GM19395 (cell line): ENCODE measurements at regions not wholly inside any gene's neighbourhood (a gene's known extent, or its start where the extent isn't known, plus 50 kb on each side); places are given as distances from the start of the nearest gene placed in this dataset.

Experiments used
- ATAC-seq: cut with Tn5 transposase; IDR thresholded peaks from one replicate; pipeline ENCODE4 v1.9.1; 2021; ENCODE audit warnings: mild to moderate bottlenecking, moderate library complexity; ENCODE audit not compliant: unreplicated experiment

- no peak for ATAC-seq
Observed at GRCh38 chr6:44530910-44531234, 143.4 kb downstream of the CDC5L start.

- no peak for ATAC-seq
Observed at GRCh38 chr6:44531442-44532015, 144.0 kb downstream of the CDC5L start.

DNA sequence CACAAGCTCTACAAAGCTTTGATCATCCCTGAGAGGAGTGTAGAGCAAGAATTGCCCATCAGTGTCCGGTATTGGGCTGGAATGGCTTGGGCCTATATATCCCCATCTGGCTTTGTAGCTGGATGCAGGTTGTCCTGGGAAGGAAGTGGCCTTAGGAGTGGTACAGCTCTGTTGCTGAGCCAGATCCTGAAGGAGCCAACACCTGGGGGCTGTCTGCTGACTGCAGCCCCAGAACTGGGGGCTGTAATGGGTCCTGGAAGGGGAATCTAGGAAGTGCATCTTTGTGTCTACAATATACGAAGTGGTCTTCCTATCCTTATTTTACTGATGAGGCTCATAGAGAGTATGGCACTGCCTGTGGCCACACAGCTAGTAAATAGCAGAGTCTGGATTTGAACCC lies 145.9 kb downstream of the CDC5L start:
- ATAC-seq, result no peak

DNA sequence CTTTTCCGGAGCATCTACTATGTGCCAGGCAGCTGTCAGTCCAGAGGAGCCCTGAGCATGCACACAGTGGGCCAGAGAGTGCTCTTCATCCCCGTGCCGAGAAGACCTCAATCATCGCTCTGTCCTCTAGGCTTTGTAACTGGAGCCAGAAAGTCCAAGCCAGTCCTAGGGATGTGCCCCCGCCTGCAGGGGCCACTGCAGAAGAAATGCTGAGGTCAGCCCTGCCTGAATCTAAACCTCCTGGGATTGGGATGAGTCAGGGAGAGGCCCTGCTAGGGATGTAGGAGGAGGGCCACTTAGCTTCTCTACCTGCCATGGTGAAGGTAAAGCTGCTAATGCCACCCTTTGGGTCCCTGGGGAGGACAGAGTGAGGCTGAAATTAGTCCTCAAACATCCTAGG lies 146.8 kb downstream of the CDC5L start:
- no peak for ATAC-seq

DNA sequence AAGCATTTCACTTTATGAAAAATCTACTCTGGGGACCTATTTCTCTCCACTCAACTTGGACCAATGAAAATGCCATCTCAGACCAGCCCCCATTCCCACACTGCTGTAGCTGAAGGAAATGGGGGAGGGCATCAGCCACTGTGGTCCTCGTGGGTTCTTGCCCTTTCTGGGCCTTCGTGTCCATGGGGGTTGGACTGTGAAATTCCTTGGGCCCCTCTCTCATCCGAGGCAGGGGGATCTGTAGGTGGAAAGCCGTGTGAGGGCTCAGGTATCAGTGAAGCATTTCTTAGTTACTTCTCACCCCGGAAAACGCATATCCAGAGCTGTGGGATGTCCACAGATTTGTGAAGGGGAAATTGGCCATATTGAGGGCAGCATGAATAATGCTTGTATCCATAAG lies 147.9 kb downstream of the CDC5L start:
- ATAC-seq, result no peak

GRCh38 chr6:44535967-44536366 lies 148.5 kb downstream of the CDC5L start:
- ATAC-seq, result no peak

- ATAC-seq, result no peak
Observed at GRCh38 chr6:44537306-44538049, 150.0 kb downstream of the CDC5L start.

DNA sequence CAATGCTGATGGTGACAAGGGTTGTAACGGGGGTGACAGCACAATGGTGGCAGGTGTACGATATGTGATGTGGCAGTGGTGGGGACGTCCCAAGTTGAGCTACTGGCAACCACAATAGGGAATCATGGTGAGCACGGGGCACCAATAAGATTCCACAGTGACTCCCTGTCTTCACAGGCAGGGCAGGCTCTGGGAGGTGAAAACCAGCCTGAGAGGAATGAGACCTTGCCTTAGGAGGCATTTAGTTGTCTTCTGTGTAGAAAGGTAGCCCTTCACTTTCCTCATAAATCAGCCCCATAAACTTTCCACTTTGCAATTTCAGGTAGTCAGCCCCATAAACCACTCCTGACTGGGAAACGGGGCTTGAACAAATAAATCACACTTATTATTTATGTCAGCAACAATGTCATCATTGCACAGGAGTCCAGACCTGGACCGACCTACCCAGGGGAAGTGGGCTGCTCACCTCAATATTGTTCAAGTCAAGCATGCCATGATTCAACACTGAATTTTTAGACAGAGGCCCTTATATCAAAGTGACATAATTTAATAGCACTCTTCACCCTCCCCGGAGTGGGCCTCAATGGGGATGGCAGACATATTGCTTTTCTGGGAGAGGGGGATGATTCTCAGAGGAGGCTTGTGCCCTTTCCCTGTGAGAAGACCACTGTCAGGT lies 150.8 kb downstream of the CDC5L start:
- no peak for ATAC-seq

GRCh38 chr6:44538807-44539201 lies 151.3 kb downstream of the CDC5L start:
- no peak for ATAC-seq

DNA sequence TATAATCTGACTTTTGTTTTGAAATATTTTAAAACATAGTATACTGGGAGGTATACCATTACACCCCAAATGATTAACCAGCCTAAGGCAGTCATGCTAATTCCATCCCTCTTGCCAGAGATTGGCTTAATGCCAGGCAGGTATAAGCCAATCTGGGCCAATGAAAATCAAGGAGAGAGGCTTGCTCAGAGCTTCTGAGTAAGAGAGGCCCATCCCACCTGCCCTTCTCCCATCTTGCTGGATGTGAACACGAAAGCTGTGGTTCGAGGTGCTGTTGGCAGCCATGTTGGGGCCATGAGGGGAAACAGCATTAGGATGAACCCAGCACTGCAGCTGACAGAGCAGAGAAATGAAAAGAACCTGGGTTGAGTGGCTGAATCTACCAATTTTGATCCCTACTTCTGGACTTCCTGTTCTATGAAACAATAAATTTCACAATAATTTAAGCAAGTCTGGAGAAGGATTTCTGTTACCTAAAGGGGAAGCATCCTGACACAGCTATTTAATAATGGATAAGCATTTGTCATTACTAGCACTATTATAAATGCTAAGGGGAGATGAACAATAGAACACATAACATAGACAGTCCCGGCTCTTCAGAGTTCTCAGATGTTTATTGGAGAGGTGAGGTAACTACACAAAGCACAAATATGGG lies 152.3 kb downstream of the CDC5L start:
- no peak for ATAC-seq

GRCh38 chr6:44540881-44541280 lies 153.4 kb downstream of the CDC5L start:
- no peak for ATAC-seq

DNA sequence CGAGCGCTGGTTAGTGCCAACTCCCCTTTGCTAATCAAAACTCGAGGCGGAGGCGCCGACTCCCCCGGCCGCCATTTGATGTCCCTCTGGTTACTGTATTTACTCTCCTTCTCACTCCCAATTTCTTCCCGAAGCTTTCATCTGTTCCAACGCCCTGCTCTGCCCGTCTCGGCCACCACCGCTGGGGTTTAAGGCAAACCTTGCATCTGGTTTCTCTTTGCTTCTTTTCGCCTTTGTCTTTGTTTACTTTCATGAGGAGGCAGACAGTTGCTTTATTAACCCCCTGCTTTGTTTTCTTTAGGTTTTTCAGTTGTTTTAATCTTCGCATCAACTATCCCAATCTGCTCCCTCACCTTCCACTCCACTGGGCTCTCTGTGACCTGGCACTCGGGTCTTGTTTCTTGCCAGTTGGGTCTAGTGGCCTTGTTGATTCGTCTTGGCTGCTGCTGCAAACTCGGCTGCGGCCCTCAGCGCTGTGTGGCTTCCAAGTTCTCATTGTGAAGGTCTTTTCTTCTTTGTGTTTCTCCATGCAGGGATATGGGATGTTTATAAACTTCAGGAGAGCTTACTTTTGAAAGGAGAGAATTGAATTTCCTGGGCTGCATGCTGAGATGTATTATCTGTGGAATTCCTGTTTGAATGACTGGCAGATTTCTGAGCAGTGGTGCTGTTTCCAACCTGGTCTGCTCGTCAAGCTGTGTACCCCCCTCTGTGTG lies 155.1 kb downstream of the CDC5L start:
- ATAC-seq, result no peak

- no peak for ATAC-seq
Observed at GRCh38 chr6:44543664-44544063, 156.2 kb downstream of the CDC5L start.

DNA sequence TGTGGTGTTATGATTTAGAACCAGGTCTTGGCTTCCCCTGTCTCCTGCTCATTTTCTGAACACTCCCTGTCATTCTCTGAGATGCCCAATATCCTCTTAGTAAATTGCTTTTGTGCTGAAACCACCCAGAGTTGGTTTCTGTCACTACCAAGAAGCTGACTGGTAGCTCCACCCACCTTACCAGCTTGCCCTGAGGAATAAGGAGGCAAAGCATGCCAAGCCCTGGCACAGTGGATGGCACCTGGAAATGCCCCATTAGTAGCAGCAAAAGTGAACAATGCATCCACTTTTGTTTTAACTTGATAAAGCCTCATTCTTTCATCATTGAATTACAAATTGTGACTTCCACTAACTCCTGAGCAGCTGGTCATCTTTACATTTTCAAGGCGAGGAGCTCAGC lies 157.7 kb downstream of the CDC5L start:
- no peak for ATAC-seq

GRCh38 chr6:44548319-44548718 lies 160.8 kb downstream of the CDC5L start:
- ATAC-seq, result no peak

- no peak for ATAC-seq
Observed at GRCh38 chr6:44549516-44549915, 162.0 kb downstream of the CDC5L start.

DNA sequence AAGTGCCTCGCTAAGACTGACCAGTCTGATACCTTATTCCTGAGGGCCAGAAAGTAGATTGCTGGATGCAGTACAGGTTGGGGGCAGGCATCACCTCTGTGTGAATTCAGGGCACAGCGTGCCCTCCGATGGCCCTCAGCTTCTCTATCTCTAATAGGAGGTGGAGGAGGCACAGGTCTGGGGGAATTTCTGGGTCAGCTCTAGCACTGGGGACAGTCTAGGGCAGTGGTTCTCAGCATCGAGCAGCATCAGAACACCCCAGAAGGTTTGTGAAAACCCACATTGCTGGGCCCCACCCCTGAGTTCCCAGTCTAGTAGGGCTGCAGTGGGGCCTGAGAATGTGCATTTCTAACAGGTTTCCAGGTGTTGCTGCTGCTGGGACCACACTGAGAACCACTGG lies 166.7 kb downstream of the CDC5L start:
- ATAC-seq, result no peak

DNA sequence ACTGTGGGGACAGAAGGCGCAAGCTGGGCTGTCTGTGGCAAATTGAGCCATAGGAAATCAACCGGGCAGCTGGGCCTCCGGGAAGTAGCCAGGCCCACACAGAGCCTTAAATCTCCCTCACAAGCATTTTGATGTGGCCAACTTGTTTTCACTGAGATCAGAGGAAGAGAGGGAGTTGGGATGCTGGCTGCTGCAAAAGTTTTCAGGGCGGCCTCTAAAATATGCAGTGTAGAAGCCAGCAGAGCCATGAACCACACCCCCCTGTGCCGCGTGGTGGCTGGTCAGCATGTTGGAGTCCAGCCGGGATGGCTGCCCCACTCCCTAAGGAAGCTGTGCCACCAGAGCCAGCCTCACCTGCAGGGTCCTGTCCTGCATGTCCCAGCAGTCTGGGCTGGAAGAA lies 167.4 kb downstream of the CDC5L start:
- no peak for ATAC-seq

DNA sequence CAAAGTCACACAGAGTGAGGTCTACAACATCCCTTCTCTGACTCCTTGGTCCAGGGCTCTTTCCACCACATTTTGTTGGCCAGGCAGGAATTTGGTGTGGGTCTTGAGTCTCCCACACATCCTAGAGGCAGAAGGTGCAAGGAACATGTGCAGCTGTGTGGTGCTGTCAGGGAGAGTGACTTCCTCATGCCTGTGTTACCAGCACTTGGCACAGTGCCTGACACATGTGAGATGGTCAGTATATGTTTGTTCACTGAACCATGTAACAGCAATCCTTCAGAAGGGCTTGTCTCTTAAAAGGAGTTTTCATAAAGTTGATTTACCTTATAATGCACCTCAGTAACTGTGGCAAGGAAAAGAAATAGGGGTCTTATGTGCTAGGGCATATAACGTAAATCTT lies 168.5 kb downstream of the CDC5L start:
- no peak for ATAC-seq

DNA sequence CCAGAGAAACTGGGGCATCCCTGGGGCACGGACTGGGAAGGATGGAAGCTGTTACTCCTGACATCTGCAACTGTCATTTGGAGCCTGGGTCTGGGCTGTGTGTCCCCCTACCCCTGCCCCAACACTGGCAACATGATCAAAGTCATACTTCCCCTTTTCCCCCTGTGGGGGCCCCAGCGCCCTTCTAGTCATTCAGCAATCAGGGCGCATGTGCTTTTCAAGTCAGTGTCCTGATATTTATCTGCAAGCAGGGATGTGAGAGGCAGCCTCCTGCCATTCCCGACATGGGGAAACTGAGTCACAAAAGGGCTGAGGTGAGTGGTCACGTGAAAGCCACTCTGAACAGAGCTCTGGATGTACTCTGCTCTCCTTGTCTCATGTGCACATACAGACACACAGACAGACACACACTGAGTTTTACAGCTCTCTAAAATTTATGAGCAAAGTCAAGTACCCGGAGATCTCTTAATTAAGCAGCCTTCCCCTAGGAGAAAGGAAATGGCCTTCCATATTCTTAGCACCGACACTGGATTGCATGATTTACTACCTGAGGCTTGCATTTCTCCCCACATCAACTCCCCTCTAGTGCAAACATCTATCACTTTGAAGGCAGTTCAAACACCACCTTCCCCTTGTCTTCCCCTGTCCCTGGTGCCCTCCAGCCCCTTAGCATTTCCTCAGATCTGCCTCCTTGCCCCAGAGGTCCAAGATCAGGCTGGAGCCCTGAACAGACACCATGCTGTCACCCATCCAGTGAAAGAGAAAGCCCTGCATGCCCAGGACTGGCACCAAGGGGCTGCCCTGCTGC lies 170.7 kb downstream of the CDC5L start:
- no peak for ATAC-seq
